CD4-positive, alpha-beta T cell treated with Interleukin-12 subunit alpha and Interleukin-12 subunit beta, for 1 hour (primary cell): ENCODE measurements at regions not wholly inside any gene's neighbourhood (a gene's known extent, or its start where the extent isn't known, plus 50 kb on each side); places are given as distances from the start of the nearest gene placed in this dataset.
"Not testable (repeated sequence)": the region's sequence is repeated elsewhere in the genome, so short reads cannot be mapped to it uniquely, and the experiment has no call there.

Experiments used
- DNase-seq: peaks from one replicate; pipeline ENCODE4 v3.0.0-alpha.2; 2020

DNA sequence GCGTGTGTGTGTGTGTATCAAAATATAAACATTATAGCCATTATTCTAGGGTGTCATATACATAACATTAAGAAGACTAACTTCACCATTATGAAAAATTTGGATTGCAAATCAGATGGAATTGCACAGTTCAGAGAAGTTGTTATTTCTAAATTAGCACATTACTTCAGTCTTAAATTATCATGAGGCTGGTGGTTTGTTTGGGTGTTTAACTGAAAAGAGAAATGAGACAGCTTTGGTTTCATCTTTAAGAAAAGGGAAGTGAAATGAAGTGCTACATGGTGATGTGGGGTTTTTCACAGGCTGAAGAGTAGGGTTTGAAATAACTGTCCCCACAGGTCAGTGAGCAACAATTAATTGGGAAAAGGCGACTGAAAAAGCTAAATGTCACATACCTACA lies 161.2 kb upstream of the XIRP2 start:
- DNase-seq: no peak

DNA sequence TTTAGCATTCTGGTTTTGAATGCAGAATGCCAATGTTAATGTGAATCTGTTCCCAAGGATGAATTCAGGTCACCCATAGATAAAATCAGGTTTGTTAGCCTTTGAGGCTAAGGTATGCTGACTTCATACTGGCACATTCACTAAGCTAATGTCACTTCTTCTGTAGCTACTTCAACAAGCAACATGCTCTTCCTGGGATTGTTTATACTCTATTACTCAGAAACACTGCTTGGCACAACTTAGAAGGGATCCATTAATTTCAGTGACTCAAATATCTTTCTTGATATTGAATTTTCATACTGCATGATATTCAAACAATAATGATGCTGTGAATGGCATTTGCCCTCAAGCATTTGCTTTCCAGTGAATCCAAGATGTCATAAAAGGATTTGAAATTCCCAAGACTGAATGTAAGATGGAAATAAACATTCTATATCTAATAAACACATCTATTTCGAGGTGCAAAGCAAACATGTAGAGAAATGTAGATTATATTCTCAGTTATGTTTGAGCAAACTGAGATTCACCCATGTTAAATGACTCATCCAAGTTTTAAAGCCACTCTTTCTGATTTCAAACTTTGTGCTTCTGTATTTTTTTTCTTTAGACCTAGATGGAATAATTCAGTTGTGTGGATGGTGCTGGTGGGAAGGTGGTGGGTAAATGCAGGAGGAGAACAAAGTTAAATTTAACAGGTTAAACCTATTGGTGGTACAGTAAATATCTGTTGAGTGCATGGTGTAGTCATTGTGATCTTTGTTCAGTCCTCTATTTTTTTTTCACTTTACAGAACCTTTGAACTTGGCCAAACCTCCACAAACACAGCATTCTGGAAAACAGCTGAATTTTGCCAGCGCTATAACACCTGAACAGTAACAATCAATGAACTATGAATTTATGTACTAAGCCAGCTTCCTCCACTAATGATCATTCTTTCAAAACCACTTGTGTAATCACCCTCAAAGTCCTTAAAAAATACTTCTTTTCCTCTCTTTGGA lies 162.1 kb upstream of the XIRP2 start:
- DNase-seq: no peak

GRCh38 chr2:166716968-166717367 lies 171.3 kb upstream of the XIRP2 start:
- no peak for DNase-seq

DNA sequence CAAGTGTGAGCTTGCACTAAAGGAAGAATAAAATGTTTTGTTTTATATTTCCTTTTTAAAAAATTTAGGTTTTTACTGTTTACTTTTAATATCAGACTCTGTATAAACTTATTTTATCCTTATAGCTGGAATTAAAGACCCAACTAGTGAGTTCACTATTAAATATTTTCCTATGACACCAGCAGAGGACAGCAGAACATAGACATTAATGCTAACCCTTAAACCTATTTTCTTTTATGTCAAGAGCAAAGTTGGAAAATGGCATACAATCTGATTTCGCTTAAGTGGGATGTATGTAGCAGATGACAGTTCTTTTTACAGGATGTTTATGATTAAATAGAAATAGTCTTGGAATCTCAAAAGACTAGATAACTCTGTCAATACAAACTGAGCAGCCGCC lies 188.2 kb upstream of the XIRP2 start:
- no peak for DNase-seq

DNA sequence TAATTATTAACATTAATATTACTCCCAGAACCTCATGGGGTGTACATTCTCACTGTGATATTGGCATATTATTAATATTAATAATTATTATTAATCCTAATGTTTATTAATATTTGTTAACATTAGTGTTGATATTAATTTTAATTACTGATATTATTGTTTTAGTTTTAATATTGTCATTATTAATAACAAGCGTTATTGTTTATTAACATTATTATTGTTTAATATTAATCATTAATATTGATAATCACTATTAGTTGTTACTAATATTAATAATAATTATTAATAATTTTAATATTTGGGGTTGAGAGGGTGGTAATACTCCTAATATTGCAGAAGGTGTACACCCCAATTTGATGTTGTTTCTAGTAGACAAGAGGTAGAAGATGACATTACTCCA lies 193.1 kb upstream of the XIRP2 start:
- DNase-seq: no peak

- not testable (repeated sequence) for DNase-seq
Observed at GRCh38 chr2:166686057-166686456, 192.0 kb upstream of the SCN7A start.

DNA sequence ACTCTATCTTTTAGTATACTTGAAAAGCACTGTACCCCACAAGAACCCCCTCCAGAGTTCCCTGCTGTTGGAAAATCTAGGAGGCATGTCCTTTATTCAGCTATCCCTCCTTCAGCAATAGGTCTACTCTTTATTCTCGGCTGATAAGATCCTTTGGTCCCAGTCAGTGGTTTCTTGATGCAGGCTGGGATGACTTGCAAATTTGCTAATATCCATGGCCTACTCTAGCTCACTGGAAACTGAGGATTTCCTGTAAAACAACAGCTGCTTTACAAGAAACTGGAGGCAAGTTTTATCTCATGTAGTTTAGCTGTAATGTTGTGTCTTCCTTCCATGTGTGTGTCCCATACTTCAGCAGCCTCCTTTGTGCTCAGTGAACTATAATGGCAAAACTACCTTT lies 183.9 kb upstream of the SCN7A start:
- DNase-seq: no peak

DNA sequence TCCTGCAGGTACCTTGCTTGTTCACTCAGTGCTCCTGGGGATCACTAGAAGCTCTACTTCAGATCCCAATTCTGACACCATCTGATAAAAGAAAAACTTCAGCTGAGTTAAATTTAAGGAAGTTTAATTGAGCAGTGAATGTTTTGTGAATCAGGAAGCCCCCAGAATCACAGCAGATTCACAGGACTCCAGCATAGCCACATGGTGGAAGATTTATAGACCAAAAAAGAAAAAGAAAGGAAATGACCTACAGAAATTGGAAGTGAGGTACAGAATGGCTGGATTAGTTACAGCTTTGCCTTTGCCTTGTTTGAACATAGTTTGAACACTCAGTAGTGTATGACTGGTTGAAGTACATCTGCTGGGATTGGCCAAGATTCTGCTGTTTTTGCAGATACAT lies 182.7 kb upstream of the SCN7A start:
- DNase-seq: no peak

DNA sequence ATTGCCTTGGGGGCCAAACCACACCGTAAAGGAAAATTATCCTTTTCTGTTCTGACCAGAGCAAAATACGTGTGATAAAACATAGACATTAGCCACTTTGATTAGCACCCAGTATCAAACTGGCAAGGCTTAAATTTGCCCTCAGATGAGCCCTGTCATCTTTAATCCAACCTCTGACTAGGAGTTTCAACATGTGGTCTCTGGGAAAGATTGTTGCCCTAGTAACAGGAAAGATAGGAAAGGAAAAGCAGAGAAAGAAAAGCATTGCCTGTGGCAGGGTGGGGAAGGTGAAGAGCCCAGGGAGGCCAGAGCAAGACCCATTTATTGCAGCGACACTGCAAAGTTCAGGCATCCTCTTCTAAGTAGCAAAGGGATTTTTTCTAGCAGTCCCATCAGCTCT lies 181.5 kb upstream of the SCN7A start:
- DNase-seq: no peak

GRCh38 chr2:166673986-166674385 lies 179.9 kb upstream of the SCN7A start:
- no peak for DNase-seq

DNA sequence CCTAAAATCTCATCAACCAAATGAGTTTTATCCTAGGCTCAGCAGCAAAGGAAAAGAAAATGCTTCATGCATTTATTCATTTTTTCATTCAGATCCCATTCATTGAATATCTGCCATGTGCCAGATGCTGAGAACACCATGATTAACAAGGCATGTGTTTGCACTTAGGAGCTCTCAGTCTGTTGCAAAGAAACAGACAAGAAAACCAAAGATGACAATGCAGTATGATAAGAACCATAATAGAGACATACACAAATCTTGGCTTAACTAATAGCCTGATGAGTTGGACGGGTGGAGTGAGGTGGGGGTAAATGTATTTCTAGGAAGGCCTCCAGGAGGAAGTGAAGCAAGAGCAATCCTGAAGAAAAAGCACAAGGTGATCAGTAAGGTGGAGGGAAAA lies 177.8 kb upstream of the SCN7A start:
- DNase-seq: no peak

DNA sequence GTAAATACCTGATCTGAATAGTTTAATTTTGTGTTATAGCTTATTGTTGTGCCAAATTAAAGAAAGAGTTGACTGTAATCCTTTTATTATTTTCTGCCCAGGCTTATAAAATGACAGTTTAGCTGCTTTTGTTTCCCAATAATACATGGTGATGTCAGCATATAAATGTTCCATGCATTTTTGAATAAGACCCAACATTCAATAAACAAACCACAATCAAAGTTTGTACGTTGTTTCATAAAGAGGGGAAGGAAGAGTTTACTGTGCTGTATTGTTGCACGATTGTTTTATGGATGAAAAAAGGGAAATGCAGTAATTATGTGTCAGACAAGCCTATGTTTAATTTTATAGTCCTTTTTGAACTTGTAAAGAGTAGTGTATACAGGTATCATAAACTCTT lies 177.2 kb upstream of the SCN7A start:
- DNase-seq: no peak

DNA sequence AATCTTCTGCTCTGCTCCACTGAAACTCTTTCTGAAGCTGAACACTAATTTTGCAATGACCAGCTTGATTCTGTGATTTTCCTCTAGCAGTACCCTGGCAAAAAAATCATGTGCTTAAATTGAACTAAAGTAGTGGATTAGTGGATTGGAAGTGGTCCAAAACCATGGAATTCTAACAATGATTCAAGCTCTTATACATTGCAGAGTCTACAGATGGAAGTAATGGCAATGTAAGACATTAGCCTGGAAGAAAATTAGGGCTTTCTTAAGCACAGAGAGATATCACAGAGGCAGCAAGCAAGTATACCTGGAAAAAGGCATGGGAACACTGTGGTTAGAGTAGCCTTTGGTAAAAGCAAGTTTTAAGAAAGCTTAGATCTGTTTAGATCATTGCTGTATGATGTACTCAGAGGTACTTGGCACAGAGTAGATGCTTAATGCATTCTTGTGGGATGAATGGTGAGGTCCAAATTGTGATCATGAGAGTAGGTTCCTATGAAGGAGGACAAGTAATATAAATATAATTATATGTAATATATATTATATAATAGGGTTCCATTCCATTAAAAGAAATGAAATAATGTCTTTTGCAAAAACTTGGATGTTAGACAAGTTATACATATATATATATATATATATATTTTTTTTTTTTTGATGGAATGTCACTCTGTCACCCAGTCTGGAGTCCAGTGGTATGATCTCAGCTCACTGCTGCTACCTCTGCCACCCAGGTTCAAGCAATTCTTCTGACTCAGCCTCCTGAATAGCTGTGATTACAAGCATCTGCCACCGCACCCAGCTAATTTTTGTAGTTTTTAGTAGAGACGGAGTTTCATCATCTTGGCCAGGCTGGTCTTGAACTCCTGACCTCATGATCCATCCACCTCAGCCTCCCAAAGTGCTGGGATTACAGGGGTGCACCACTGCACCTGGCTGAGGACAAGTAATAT lies 172.2 kb upstream of the SCN7A start:
- no peak for DNase-seq

- DNase-seq: no peak
Observed at GRCh38 chr2:166661824-166662223, 167.8 kb upstream of the SCN7A start.

DNA sequence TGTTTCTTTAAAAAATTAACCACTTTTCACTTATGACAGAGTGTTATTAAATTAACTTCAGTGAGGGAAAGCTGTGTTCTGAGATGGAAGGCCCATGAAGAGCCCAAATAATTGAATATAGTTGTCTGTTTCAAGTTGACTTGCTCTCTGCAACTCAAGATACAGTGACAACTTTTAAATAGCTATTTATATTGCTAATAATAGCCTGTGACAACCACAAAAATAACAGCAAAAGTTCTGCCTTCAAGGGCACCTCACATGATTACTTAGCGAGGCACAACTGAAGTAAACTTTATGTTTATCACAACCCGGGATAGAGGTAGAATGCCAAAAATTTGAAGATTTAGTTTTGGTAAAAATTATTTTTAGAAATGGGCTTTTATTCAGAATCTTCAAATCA lies 167.3 kb upstream of the SCN7A start:
- no peak for DNase-seq

DNA sequence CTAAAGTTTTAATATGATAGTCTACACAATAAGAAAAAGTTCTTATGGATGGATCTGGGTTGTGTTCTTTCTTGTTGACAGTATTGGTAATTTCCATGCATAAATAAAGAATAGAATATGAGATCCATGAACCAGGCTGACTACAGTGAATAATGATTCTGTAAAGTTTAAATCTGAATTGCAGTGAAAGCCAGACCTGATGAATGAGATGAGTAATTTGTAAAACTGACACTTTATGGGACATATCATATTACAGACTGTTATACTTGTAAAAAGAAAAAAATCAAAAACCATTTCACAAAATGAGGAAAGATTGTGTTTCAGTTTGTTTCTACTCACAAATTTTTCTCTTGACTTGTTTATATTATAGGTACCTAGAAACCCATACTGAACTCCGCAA lies 164.9 kb upstream of the SCN7A start:
- no peak for DNase-seq

- no peak for DNase-seq
Observed at GRCh38 chr2:166653185-166653813, 159.2 kb upstream of the SCN7A start.

GRCh38 chr2:166651991-166652390 lies 157.9 kb upstream of the SCN7A start:
- DNase-seq: no peak

DNA sequence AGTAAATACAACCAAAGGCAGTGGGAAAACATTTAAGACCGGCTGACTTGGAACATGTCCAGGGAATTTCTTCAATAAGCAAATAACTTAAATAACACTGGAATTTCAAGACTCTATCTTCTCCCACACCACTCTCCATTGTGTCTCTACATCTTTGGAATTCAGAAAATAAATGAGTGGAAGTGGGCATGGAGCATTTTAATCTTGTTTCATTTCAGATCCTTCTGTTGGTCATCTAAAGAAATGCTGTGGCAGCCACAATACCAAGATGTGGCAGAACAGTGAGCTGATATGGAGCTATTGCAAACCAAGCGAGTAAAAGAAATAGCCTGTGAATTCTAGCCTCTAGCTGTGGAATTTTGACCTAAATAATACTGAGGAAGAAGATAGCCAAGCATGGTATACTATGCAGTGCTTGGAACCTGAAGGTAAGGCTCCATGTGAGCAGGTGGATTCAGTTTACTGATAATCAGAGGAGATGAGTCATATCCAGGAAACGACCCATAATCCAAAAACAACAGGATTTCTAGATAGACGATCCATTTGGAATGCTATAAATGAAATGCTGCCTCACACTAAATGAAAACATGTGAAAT lies 157.1 kb upstream of the SCN7A start:
- DNase-seq: no peak

DNA sequence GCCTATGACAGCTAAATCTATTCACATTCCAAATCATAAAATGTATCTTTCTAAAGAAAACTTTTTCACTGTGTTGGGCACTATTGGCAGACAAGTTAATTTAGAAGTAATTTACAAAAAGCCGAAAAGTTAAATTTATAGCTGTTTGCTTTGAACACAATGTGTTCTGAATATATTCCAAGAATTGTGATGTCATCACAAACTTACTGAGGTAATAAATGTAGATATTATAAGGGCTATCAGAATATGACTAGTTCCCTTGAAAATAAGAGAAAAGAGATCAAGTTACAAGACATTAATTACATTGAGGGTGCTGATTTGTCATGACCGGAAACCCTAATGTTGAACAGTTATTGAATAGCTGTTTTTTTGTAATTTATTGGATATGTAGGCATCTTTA lies 153.9 kb upstream of the SCN7A start:
- no peak for DNase-seq

- no peak for DNase-seq
Observed at GRCh38 chr2:166643980-166644379, 149.9 kb upstream of the SCN7A start.

GRCh38 chr2:166641516-166641915 lies 147.5 kb upstream of the SCN7A start:
- DNase-seq: not testable (repeated sequence)

DNA sequence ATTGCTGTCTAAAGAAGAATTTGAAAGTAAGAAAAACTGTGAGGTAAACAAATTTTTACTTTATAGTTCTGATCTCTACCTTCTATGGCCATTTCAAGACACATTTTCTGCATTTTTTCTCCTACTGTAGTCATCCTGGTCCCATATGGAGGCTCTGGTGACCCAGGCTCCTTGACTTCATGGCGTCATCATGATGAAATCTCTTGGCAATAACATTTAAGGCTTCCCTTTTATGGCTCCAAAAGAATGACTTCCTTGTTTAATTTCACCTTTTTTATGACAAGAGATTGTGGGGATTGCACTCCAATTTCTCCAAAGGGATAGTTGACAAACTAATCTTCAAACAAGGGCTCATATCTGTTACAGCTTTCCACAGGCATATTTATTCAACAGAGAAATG lies 143.0 kb upstream of the SCN7A start:
- no peak for DNase-seq
